Activated naive CD4-positive, alpha-beta T cell treated with Interleukin-2 at 50 U/mL for 16 hours (primary cell): ENCODE measurements at regions not wholly inside any gene's neighbourhood (a gene's known extent, or its start where the extent isn't known, plus 50 kb on each side); places are given as distances from the start of the nearest gene placed in this dataset.

Experiments used
- DNase-seq: peaks from one replicate; pipeline ENCODE4 v3.0.0-alpha.2; 2020

DNA sequence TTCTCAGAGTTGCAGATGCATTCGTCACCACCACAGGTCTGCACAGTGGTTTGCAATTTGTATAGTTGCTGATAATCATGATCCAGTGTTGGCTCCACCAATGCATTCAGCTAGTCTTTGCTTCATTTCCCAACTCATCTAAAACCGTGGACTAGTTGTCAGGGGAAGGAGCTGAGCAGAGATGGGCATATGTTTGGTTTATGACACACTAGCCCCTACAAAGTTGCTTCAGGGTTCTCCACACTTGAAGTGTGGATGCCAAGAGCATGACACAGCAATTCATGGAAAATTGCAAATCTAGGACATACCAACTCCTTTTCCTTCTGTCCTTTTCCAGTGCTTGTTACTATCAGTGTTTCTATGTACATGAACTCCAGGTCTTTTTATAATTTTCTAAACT is 168.0 kb downstream of the TNFSF13B start:
- no peak for DNase-seq

DNA sequence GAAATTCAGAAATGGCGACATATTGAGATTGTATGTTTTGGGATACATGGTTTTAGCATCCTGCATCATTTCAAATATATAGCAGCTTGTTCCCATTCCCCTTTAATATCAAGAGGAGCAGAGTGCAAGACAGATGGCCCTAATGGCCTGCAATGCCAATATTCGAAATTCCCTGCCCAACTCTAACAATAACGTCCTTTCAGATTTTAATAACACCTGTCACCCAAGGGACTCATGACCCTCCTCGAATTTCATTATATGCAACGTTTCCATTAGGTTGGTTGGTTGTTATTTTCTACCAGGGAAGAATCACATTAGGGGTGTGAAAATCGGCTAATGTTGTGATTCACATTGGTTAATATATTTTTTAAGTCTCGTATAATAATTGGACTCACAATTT is 170.0 kb downstream of the TNFSF13B start:
- DNase-seq: no peak

DNA sequence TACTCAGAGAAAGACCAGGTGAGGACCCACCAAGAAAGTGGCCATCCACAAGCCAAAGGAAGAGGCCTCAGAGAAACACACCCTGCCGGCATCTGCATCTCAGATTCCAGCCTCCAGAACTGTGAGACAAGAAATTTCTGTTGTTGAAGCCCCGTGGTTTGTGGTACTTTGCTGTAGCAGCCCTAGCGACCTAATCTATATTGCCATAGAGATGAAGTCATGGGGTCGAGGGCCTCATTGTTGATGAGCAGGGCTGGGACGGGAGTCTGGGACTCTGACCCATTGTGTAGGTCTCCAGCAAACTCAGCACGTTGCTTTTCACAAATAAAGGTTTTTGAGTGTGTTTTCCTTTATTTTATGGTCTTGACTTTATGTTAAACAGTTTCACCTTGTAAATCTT is 174.9 kb downstream of the TNFSF13B start:
- no peak for DNase-seq

DNA sequence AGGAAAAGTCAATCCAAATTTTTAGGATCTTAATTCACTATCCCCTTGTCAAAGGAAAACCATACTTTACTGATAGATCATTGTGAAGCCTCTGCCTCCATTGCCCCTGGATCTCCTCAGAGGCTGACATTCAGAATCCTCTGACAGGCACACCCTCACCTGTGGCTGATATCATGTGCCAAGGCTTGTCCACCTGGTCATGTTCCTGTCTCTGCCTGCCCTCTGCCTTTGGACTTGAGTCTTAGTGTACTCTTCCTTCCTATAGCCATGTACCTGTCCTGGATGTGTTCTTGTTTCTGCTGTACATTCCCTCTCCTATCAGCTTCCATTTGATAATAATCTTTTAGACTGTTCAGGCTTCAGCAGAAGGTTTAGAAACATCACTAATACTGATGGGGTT is 179.4 kb downstream of the TNFSF13B start:
- DNase-seq: no peak

DNA sequence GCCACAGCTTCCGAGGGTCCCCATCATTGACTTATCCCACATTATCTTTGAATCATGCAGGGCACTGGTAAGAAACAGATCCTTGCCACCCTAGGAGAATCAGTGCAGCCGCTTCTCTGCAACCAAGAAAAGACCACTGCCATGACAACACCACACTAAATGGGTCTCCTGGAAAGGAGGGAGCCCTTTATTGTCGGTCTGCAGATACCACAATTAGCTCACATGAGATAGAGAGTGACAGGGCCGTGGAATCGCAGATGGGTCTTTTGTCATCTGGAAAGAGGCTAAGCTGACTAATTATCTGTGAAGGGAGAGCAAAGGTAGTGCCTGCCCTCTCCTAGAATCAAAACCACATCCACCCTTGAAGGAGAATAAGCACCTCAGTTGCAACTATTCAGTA is 178.3 kb upstream of the MYO16 start:
- DNase-seq: no peak

DNA sequence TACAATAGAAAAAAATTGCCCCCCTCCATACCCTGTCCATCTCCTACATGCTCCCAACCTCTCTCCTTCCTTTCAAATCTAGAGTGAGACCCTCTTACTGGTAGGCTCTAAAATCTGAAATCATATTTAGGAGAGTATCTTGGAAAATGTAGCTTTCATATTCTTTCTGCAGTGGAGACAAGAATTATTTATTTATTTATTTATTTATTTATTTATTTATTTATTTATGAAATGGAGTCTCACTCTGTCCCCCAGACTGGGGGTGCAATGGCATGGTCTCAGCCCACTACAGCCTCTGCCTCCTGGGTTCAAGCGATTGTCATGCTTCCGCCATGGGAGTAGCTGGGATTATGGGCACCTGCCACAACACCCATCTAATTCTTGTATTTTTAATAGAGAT is 174.1 kb upstream of the MYO16 start:
- no peak for DNase-seq

DNA sequence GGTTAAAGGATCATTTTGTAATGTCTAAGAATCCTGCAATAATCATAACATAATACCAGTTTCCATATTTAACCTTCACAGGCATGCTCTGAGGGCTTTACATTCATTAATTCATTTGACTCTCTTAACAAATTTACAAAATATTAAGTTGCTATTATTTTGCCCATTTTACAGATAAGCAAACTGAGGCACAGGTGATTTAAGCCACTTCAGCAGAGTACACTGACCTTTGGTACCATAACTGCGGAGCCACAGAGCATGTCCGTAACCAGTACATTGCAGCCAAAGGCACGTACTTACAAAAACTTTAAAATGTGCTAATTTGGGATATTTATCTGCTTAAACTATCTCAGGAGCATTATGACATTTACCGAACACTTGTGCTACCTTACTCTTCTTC is 169.4 kb upstream of the MYO16 start:
- no peak for DNase-seq

DNA sequence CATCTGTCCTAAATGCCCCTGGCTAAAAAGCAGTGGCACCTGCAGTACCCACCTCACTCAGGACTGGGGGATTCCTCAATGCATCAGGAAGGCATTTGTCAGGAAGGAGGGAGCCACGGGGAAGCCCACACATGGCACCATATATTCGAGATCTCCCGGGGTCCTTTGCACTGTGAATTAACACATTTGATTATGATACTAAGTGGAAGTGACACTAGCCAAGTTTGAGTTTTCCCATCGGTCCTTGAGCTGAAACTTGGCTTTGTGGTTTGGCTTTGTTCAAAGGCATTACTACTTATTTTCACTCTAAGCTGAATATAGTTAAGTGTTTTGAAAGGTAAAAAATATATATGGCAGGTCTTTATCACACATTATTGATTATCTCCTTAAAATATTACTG is 168.7 kb upstream of the MYO16 start:
- DNase-seq: no peak

DNA sequence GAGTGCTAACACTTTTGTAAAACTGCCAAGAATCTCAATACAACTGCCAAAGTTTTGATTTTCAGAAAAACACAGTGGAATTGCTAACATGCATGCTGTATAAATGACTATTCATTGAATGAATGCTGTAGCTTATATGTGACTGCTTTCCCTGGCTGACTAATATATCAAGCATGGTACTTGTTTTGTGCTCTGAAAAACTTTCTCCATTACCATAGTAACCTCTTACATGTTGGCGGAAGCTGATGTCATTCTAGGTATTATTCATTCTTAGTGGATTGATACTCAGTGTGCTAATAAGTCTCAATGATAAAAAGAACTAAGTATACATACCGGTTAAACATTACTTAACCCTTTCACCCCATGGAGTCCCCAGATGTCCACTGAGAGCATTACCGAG is 166.1 kb upstream of the MYO16 start:
- no peak for DNase-seq

DNA sequence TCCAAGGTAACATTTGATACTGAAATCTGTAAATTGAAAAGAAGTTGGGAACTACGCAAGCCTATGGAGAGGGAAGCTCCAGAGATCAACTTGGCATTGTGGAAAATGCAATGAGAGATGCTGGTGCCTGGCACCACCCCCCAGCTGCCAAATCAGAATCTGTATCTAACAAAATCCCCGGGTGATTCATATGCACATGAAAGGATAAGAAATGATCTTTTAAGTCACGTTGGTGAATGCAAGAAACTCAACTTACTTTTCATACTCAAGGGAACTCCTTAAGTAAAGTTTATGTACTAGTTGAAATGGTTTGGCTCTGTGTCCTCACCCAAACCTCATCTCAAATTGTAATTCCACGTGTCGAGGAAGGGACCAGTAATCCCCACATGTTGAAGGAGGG is 158.5 kb upstream of the MYO16 start:
- no peak for DNase-seq

DNA sequence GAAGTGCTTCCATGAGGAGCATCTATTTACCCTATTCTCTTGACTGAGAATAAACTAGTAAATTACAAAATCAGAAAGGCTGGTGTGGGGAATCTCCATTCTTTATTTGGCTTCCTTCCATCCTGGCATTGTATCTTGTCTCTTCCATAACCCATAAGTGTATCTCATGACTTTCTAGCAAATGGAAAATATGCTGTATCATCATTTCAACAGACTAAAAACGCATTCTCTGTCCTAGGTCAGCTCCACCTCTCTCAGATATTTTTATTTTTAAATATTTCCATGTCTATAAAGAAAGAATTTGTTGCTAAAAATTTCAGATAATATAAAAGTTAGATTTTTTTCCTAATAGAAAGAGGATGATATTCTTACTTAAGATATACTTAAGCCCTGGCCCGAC is 154.2 kb upstream of the MYO16 start:
- DNase-seq: no peak

DNA sequence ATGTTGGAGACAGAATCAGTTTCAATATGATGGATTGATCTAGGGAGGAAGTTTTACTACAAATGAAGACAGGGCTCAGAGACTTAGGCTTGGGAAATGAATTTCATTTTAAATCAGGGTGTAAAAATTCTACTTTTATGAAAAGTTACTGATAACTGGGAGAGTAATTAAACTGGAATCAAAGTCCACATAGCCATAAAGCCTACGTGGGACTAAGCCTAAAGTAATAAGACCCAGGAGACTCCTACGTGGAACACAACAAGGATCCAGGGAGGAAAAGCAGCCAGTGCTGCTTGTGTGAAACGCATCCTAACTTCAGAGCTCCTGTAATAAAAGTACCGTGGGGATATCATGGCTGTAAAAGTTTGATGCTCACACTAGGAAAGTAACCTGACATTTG is 152.0 kb upstream of the MYO16 start:
- no peak for DNase-seq

DNA sequence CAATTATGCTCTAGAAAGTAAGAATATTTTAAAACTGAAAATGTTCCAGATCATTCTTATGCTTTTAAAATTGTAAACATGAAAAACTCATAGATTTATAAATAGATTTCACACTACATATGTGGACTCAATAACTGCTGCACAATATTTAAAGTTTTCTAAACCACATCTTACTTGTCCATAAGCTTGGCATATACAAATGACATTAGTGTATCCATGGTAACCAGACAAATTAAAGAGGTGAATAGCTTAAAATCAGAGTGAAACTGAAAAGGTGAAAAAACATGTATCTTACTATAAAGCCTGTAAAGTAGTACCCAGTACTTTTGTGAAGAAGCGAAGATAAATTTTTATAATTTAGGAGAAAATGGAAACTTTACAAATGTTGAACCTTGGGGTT is 151.2 kb upstream of the MYO16 start:
- no peak for DNase-seq

DNA sequence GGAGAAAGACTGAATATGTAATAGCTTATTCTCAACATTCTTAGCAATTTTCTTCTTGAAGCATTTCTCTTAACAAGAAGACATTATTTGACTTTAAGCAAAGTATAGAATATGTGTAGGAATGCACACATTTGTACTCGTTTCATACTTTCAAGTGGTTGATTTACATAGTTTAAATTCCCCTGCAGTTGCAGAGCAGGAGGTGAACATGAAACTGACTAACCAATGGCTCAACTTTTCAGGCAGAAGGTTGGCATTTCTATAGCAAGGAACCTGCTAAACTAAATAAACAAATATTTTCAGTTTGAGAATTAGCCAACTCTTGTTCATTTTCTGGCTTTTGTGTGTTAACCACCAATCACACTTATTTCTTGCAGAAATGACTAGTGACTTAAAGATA is 145.4 kb upstream of the MYO16 start:
- DNase-seq: no peak

DNA sequence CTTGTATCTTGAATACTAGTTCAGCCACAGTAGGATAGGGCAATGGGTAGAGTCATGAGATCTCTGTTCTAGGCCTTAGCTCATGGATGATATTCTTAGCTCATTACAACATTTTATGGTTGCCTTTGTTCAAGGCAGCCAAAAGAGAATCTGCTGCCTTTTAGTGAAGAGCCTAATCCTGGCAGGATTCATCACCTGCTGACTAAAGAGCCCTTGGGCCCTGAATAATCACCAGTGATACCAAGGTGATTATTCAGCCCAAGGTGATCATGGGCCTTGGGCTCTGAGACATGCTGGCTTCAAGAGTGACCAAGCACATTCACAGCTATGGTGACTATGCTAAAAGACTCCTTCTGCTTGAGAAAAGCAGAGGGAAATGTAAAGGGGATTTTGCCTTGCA is 143.3 kb upstream of the MYO16 start:
- no peak for DNase-seq

DNA sequence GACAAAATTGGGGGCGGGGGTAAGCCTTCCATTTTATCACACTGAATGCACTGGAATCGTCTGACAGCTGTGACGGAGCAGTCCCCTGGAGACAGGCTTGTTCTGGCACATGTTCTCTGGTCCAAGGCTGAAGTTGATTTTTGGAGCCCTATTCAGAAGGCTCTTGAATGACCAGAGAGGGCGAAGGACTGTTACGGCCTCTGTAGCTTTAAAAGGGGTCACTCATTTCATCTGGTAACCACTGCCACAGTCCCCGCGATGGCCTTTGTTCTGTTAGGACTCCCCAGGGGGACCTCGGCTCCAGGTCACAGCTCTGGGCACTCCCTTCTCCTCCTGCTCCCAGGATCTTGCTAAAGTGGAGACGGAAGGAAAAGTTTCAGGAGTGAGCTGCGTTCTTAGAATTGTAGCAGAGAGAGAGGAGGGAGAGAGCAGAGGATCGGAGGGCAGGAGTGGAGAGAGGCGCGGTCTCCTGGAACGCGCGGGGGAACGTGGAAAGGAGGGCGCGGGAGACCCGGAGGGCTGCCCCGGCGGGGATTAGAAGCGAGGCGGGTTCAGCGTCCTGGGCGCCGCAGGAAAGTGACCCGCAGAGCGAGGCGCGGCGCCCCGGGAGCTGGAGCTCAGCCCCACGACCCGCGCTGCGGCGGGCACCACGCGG is 134.3 kb upstream of the MYO16 start:
- DNase-seq: no peak

DNA sequence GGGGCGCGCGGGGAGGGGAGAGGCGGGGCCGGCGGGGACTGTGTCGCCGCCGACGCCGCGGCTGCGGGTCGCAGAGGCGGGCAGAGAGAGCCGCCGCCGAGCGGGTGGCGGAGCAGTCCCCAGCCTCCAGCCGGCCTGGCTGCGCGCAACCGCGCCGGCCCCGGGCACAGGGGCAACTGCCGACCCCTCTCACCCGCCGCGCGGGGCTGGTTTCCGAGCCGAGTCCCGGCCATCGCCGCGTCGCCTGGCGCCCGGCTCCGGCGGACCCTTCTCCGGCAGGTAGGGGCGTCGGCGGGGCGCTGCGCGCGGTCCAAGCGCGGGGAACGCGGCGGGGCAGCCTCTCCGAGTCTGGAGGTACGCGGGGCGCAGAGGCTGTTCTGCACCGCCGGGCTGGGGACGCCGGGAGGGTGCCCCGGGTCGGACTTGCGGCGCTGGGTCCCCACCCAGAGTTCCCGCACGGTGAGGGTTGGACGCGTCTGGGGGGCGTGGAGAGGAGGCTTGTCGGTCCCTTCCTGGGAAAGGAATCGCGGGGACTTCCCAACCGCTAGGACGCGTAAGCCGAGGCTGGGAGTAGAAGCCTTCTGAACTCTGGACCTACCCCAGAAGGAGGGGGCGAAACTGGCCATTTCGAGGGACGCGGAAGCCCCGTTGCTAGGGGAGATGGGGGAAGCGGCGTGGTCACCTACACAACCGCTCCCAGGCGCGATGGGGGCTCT is 133.6 kb upstream of the MYO16 start:
- peak; percentile 7 for DNase-seq

DNA sequence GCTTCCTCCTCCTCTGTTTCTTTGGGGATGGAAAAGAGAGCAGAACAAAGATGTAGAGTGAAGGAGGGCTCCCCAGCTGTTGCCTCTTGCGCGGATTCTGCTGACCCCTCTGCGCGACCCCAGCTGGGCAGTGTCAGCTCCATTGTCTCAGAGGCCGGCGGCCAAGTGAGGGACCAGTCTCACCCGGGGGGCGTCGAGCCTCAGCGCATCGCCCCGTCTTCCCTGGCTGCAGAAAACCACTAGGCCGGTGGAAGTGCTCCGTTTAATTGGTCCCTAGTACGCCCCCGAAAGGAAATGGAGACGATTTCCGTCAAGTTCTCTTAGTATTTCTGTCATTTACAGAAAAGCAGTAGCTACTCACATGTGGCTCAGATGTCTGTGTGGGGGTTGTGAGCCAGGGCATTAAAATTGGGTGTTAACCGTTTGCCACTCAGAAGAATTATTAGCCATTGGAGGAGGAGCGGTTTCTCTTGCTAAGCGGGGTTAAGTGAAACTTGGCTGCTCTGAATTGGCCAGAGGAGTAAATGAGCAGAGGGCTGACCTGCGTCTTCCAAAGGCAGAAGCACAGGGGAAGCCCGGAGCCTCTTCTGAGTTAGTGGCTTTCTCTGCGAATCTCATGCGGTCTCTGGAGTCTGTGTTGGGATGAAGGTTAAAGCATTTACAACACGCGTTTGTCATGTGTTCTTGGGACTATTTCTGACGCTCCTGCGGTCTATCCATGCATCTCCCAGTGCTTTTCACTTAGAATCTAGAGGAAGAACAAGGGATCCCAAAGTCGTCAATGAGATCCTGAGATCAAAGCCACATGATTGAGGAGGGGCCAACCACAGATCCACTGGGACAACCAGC is 132.8 kb upstream of the MYO16 start:
- peak; percentile 10 for DNase-seq

DNA sequence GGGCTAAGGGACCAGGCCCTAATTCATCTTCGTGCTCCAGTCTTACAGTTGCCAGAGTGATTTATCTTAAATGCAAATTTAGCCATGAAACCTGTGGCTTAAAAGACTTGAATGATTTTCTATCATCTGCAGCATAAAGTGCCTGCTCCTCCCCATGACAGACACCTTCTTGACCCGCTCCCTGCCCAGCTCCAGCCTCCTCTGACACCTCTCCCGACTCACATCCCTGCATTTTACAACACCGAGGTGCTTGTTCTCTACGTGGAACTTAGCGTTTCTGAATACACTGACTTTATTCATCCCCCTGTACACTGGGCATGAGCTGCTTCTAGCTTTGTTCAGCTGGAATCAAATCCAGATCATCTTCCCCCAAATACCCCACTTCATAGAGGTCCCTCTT is 128.7 kb upstream of the MYO16 start:
- DNase-seq: no peak

DNA sequence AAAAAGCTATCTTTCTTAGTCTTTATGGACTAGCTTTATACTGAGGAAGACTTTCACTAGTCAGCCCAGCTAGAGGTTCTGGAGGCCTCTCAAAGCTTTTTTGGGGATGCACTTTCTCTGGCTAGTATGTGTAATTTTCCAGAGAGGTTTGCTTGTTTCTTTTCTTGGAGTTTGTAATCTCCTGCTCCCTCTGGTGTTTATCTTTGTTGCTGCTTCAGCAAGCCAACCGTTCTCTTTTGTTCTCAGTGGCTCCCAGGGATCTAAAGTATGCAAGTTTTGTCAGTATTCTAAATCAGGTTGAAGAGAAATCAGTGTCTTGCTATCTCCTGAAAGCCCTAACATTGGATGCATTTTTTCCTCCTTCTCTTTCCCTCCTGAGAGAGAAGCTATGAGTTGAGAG is 121.1 kb upstream of the MYO16 start:
- no peak for DNase-seq

DNA sequence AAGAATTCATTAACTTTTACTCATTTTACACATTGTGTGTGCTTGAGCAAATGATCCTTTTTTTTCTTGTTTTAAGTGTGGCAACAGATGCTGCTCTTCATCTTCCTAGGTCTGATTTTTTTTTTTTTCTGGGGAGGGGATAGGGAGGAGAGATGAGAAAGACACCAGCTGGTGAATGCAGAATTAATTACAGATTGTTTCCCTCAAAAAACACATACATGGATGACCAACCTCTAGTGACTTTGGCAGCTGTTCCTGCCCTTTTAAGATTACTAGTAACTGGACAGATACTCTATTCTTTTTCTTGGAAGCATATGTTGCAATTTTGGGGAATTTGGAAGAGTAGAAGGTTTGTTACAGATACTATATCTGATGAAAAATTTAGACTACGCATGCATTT is 103.6 kb upstream of the MYO16 start:
- DNase-seq: no peak

DNA sequence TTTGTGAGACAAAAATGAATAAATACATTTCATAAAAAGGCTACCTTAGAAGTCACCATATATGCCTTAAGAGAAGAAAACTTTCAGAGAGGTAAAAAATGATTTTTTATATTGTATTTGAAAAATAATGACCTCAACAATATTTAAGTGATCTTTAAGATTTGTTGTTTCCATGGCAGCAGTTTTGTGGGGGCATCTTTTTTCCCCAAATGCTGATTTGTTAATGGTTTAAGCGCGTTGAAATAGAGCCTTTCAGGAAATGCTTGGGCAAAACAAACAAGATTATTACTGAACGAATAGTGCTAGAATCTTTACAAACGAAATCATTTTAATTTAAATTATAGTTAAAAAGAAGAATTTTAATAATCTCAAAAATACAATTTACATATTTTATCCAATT is 103.1 kb upstream of the MYO16 start:
- DNase-seq: no peak

DNA sequence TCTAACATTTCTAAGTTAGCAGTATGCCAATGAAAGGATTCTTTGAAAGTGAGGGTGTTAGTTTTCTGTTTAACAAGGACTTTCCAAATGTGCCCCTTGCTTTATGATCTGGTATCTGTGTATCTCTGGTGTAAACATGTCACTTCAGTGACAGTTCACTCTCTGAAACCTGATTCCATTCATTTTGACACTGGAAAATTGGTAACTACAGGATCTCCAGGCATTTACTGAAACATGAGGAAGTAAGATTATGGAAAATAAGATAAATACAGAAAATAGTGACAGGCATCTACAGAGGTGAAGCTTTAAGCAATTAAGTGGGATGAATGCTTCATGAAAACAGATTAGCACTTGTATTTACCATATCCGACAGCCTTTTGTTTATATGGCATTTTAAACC is 101.6 kb upstream of the MYO16 start:
- DNase-seq: no peak

DNA sequence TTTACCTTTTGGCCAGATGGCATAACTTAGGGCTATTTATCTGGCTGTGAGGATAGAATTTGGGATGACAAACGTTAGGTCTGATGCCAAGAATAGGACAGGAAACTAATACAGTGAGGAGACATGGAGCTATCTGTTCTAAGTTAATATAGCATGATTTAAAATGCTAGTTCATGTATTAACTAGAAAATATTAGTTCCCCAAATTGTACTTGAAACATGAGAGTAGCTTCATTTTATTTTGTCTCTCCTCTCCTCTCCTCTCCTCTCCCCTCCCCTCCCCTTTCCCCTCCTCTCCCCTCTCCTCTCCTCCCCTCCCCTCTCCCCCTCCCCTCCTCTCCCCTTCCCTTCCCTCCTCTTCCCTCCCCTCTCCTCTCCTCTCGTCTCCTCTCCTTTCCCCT is 101.1 kb upstream of the MYO16 start:
- DNase-seq: no peak
